GM18519 (cell line): ENCODE measurements at regions not wholly inside any gene's neighbourhood (a gene's known extent, or its start where the extent isn't known, plus 50 kb on each side); places are given as distances from the start of the nearest gene placed in this dataset.
"Not testable (repeated sequence)": the region's sequence is repeated elsewhere in the genome, so short reads cannot be mapped to it uniquely, and the experiment has no call there.

Experiments used
- ATAC-seq: cut with Tn5 transposase; IDR thresholded peaks from one replicate; pipeline ENCODE4 v1.9.1; 2021; ENCODE audit warnings: mild to moderate bottlenecking, moderate library complexity; ENCODE audit not compliant: unreplicated experiment, low FRiP score

DNA sequence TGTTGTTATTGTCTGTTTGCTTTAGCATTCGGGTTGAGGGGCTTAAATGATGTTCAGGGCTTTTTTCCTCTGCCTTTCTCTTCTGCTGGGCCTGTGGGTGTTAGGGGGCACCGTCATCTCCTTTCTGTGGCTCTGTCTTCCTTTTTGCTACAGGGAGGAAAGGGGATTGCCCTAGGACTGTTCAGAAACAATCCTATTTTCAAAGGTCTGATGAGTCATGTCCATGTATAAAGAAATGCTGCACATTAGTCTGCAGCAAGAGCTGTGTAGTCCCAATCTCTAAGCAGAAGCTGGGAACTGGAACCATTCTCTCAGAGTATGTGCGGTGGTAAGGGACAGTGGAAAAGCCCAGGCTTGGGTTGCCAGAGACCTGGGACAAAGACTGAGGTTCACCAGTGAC, 462.3 kb downstream of the OMA1 start:
- no peak for ATAC-seq

DNA sequence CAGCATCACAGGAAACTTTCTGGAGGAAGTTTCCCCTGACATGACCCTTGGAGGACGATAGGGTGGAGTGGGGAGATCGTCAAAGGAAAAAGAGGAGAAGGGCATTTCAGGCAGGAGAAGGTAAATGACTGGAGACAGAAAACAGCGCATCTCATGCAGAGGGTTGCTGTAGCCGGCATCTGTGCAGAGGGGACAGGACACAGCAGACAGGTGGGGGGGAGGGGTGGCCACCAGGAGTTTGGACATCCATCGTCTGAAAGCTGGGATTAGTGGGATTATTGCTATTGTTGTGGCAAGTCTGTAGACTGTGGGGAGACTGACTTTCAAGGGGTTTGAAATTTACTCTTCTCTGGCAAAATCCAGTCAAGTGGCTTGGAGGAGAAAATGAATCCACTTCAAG, 463.9 kb downstream of the OMA1 start:
- no peak for ATAC-seq

DNA sequence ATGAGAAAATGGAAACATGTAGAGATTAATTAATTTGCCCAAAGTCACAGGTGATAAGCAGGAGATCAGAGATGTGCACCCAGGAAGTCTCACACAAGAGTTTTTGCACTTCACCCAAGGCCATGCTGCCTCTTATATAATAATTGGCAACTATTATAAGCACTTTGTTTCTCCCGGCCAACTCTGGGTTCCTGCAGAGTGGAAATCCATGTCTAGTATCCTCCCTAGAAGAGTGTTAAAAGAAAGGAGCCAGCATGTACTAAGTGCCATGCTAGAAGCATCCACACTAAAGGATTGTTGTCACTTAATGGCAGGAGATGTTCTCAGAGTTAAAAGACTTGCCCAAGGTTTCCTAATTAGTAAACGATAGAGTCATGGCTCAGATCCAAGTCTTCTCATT, 470.3 kb downstream of the OMA1 start:
- ATAC-seq = no peak

DNA sequence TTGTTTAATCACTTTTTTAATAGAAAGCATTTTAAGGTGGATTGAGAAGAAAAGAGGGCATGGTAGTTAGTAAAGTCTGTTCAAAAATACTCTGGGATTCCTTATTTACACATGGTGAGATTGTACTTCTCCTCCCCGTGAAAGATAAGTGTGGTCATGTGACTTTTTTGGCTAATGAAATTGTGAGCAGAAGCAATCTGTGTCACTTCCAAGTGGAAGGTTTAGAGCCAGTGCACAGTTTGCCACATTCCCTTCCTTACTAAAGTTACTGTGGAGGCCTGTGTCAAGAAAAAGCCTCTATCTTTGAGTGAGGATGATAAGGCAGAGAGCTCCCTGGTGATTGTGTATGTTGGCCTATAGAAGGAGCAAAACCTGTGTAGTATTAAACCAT, 471.3 kb downstream of the OMA1 start:
- ATAC-seq = no peak

DNA sequence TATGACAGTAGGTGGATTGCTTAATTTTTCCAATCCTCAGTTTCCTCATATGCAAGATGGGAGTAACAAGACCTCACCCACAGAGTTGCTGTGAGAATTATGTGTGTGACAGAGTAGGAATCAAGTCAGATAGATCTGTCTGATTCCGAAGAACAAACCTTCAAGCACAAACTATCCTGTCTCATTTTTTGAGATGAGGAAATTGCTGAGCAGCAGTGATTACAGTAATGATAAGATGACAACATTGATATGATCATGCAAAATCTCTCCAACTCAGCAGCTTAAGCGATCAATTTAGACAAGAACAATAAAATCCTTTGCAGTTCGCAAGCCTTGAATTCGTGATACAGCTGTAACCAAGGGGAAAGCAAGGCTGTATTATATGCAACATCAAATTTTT, 474.1 kb downstream of the OMA1 start:
- no peak for ATAC-seq

DNA sequence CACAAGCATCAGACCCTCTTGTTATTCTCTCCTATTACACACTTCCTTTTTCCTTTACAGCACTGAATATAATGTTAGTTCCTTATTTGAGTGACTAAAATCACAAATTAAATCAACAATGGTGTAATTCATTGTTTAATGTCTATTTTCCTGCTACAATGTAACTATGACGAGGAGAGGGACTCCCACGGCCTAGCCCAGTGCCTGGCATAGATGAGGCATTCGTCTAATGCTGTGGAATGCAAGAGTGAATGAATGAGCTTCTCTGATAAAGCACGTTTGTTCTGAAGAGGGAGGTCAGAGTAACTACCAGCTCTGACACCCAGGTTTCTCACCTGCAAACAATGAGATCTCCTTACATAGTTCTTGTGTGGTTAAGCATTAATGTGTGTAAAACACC, 479.4 kb downstream of the OMA1 start:
- ATAC-seq = no peak

DNA sequence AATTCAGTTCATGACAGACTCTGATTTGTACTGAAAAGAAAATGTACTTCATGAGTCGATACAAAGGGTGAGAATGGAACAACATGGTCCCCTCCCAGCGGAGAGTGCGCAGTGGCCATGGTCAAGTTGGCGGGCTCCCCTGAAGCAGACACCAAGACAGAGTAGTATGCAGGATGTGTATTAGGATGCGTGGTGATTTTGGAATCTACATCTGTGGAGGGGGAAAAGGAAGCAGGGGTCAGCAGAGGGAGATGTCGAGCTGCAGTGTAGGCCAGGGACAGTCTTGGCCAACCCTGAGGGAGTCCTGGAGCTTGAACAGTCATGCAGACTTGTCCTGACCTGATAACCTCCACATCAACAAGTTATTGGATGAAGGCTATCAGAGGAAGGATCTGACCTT, 481.0 kb downstream of the OMA1 start:
- no peak for ATAC-seq

DNA sequence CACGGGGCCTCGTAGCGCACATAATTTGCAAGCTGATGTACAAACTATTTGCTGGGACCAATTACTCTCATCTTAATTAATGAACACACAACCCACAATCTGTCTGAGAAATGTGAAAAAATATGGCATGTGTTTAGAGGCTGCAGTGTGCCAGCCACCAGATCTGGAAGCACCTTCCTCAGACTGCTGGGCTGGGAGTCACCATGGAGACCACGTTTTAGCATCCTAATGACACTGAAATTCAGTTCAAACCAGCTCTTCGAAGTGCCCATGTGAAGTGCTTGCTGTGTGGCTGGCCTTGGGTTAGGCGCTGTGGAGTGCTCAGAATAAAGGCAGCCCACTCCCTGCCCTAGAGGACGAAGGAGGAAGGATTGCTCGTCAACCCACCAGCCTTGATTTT, 482.4 kb downstream of the OMA1 start:
- no peak for ATAC-seq

DNA sequence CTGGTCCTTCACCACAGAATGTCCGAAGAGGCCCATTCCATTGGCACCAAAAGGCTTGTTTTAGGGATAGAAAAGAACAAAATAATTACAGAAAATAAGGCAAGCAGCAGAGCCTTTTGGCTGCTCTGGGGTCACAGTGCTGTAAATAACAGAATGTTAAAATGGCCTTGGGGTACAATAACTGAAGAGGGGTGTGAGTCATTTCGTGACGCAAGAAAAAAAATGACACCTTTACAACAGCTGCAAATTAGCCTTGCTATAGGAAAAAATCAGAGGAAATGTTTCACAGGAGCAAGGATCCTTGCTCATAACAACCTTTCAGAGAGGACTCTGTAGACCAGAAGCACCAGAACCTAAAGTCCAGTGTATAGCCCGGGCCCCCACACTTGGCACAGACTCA, 483.4 kb downstream of the OMA1 start:
- no peak for ATAC-seq

DNA sequence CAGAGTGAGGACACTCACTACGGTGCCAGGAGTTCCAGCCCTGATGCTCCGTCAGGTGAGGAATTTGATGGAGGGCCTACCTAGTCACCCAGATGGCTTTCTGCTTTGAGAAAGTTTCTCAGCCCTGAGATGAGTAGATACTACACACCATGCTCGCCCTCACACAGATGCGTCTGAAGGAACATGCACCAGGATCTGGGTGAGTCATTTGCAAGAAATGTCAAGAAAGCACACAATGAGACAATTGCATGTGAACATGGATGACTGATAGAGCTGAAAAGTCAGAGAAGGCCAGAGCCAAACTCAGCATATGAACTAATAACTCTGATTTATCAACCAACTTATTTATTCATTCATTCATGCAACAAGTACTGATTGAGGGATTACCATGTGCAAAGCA, 483.9 kb downstream of the OMA1 start:
- no peak for ATAC-seq

DNA sequence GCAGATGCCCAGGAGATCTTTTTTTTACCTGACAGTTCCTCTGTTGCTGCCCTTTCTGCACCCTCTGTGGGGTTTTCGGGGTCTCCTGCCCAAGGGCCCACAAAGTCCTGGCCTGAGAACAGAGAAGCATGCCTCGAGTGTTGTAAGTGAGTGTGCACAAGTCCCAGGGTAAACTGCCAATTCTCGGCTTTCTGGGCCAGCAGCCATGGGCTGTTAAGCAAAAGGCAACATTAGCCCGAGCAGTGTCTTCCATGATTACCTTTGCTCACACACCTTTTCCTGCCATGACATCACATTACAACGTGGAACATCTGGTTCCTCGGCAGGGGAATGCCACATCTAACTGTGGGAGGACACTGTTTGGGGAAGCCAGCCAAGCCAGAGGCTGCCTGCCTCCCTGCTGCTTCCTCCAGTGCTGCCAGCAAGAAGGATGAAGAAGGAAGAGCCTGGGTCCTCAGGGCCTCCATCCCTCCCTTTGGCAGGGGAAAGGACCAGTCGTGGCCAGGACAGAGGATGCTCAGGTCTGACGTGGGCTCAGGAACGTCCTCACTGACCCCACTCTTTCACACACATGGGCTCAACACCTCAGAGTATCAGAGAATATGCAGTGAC, 485.9 kb downstream of the OMA1 start:
- no peak for ATAC-seq

DNA sequence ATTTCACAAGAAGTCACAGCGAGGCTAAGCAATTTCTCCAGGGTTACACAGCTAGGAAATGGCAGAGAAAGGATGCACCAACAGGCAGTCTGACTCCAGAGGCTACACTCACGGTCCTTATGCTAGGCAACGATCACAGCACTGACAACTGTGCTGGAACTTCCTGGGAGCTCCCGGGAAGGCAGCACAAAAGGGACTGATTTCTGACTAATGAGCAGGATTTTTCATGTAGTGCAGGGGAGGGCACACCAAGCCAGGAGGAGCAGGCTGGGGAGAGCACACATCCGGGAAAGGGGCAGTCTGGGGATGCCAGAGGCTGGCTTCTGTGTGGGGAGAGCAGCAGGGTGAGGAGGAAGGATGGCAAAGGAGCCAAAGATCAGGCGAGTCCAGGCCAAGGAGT, 486.7 kb downstream of the OMA1 start:
- ATAC-seq = no peak

DNA sequence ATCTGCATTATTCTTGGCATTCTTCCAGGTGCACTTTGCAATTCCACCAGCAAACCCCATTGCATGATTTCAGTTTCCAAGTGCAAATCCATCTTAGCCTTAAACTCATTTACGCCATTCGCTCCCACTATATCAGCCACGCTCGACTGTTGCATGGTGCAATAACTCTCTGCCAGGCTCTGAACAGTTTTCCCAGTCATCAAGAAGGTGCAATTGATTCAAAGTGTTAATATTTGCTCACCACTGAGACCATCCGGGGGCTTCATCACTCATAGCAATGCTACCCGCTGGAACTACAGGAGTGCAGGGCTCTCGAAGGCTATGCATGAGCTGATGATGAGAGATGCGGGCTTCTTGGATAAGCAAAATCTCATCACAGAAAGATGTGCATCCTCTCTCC, 488.2 kb downstream of the OMA1 start:
- ATAC-seq = no peak

DNA sequence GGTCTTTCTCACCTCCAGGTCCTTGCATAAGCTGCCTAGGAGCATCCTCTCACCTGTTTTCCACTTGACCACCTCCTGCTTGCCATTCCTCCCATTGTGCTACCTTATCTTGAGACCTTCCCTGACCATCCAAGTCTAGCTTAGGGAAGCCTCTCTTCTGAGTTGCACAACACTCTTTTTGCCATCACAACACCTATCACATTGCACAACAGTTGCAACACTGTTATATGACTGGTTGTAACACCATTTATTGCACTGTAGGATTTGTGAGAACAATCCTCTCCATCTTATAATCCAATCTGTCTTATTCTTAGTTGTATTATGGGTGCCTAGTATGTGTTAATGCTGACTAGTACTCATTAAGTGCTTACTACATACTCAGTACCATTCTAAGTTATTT, 488.7 kb downstream of the OMA1 start:
- ATAC-seq = no peak

DNA sequence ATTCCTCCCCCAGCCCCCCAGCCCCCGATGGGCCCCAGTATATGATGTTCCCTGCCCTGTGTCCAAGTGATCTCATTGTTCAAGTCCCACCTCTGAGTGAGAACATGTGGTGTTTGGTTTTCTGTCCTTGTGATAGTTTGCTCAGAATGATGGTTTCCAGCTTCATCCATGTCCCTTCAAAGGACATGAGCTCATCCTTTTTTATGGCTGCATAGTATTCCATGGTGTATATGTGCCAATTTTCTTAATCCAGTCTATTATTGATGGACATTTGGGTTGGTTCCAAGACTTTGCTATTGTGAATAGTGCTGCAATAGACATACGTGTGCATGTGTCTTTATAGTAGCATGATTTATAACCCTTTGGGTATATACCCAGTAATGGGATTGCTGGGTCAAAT, 495.3 kb downstream of the OMA1 start:
- not testable (repeated sequence) for ATAC-seq

DNA sequence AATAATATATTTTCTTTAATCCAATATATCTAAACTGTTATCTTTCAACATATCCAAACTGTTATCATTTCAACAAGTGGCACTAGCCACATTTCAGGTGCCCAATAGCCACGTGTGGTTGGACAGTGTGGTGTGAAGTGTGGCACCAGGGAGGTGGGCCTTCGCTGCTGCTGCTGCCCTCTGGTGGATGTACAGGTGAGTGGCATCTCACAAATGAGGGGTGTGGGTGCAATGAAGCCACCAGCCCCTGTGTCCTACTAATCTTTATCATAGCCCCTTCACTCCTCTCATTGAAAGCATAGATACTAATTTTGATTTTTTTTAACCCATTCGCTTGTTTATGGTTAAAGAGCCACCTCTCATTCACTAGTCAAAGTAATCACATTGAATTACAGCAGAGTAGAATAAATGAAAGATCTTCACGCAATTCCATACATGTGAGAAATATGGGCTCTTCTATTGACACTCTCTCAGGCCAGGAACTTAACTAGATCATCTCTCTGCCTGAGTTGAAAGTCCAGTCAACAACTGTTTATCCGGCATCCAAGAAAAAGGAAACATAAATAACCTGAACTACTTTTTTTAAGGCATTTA, 499.2 kb downstream of the OMA1 start:
- ATAC-seq = no peak

DNA sequence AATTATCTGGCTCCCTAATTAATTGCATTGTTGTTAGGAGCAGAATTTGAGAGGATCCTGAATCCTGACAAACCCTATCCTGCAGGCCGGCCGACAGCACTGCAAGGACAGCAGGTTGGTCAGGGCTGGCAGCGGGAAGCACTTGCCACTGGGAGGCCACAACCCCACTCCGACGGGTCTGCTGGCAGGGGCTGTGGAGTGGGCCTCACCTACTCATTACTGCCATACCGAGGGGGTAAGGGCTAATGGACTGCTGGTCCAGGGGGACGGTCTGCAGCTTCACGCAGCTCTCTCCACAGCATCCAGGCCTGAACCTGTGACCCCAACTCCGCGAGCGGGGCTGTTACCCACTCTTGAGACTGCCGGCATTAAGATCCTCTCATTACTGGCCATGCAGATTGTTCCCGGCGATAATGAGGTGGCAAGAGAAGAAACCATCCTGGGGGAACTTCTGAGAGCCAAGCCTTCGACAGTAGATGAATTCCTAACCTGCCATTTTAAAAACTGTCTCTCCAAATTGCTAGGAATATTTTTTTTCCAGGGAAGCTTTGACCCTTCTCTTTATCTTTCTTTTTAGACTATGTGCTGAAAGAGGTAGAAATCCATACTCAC, 501.3 kb downstream of the OMA1 start:
- no peak for ATAC-seq

DNA sequence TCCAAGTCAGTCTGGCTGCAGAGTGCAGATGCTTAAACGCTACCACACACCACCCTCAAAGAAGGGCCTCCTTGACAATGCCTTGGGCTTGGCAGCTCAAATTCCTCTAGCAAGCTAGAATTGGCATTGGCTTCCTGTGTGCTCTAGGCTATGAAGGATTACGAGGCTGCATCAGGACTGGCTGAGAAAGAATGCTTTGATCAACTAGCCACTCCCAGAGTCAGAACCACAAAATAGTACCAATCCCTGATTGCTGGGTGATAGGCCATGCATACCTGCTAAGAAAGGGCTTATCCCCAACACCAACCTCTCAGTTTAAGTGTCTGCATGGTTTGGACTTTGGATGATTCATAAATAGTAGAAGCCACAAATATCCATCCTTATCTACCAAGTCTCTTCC, 504.9 kb downstream of the OMA1 start:
- ATAC-seq = no peak

DNA sequence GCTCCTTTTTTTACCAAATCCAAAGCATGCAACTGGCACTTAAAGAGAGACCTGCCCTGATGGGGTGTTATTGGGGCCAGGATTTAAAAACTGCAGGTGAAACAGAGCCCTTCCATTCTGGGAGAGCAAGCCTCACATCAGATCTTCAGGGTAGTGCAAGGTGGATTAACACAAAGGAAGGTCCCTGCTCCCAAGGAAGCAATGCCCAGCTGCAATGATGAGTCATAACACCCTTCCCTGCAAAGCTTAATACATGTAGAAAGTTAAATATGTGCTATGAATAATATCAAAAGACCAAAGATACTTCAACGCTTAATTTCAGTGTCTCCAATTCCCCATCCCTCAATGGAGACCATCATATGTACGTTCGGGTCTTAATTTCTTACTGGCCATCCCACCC, 508.0 kb downstream of the OMA1 start:
- ATAC-seq = no peak

DNA sequence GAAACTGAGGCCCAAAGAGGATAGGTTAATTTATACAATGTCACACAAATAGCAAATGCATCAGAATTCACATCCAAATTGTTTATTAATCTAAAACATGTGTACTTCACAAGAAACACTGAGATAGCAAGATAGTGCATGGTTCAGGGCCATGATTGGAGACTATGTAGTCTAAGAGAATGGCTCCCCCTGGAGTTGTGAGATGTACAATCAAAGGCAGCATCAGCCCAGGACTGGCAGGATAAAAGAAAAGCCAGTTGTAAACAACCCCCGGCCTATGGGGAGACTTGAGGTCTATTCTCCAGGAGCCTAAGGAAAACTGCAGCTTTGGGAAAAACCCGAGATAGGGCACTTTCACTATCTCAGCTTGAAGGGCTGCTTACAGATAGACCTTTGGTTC, 511.0 kb downstream of the OMA1 start:
- ATAC-seq = no peak

DNA sequence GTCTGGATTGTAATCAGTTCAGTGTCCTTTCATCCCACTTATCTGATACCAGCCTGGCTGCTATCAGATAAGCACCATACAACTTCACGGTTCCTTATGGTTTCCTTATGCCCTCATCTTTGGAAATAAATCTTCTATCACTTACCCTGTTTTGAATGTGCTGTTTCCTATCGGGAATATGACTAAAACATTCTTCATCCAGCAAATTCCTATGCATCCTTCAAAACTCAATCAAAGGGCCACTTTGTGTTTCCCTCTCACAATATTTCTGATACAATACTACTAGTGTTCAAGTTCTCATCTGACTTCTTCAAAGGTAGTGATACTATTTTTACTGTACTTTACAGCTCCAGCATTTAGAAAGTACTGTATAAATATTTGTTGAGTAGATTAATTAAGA, 513.2 kb downstream of the OMA1 start:
- ATAC-seq = no peak

DNA sequence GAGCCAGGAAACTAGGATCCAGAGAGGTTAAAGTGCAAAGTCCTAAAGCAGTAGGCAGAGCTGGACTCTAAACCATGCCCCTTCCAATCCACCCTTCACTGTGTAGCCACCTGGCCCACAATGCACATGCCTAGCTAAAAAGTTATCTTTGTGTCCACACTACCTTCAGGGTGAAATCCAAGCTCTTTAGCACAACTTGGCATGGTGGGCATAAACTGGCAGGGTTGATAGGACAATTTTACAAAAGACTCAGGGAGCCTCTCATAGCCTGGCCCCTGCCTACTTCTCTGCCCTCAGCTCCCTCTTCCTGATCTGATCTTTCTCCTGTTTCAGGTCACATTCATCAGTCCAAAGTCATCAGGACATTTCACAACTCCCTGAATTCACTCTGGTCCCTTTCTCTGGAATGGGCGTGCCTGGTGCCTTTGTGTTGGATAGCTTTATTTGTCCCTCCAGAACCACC, 513.9 kb downstream of the OMA1 start:
- no peak for ATAC-seq
